ENCODE measurements at regions not wholly inside any gene's neighbourhood (a gene's known extent, or its start where the extent isn't known, plus 50 kb on each side); places are given as distances from the start of the nearest gene placed in this dataset.

- intact Hi-C loops (cut with micrococcal nuclease), result no loop called here
- DNase-seq (no peak), ATAC-seq (no peak)
Observed at GRCh38 chr19:30672926-30673325, 300.7 kb downstream of the ZNF536 start.

GRCh38 chr19:30671622-30672051 is 299.5 kb downstream of the ZNF536 start:
- DNase-seq (peak; percentile 67), ATAC-seq (peak; percentile 93)
- intact Hi-C loops (cut with micrococcal nuclease), result no loop called here

- no peak for ATAC-seq
- intact Hi-C loops (cut with micrococcal nuclease), result no loop called here
Observed at GRCh38 chr19:30671367-30671619, 299.1 kb downstream of the ZNF536 start.

GRCh38 chr19:30670562-30671366 is 298.6 kb downstream of the ZNF536 start:
- intact Hi-C loops (cut with micrococcal nuclease), result no loop called here
- DNase-seq, result no peak
- ATAC-seq, result no peak

More at GRCh38 chr19:30671367-30671619, 299.1 kb downstream of the ZNF536 start:
- DNase-seq, result no peak

- no peak for DNase-seq
- no peak for ATAC-seq
- intact Hi-C loops (cut with micrococcal nuclease), result no loop called here
Observed at GRCh38 chr19:30670011-30670329, 297.8 kb downstream of the ZNF536 start.

- DNase-seq (peak; percentile 83), ATAC-seq (peak; percentile 24)
- intact Hi-C loops (cut with micrococcal nuclease), result no loop called here
Observed at GRCh38 chr19:30669329-30670010, 297.3 kb downstream of the ZNF536 start.

GRCh38 chr19:30668521-30669155 is 296.5 kb downstream of the ZNF536 start:
- ATAC-seq (no peak), DNase-seq (no peak)
- intact Hi-C loops (cut with micrococcal nuclease), result no loop called here

- intact Hi-C loops (cut with micrococcal nuclease), result no loop called here
- DNase-seq, result no peak
Observed at GRCh38 chr19:30667746-30668145, 295.6 kb downstream of the ZNF536 start.

GRCh38 chr19:30667227-30667626 is 295.0 kb downstream of the ZNF536 start:
- intact Hi-C loops (cut with micrococcal nuclease), result no loop called here
- DNase-seq, result no peak
- no peak for ATAC-seq

More at GRCh38 chr19:30667746-30668145, 295.6 kb downstream of the ZNF536 start:
- ATAC-seq, result no peak

GRCh38 chr19:30666301-30666803 is 294.2 kb downstream of the ZNF536 start:
- intact Hi-C loops (cut with micrococcal nuclease), result no loop called here
- ATAC-seq (no peak), DNase-seq (peak; percentile 66)

- intact Hi-C loops (cut with micrococcal nuclease), result no loop called here
- ATAC-seq, result no peak
- DNase-seq, result no peak
Observed at GRCh38 chr19:30665449-30665848, 293.3 kb downstream of the ZNF536 start.

- intact Hi-C loops (cut with micrococcal nuclease), result no loop called here
- ATAC-seq (peak; percentile 5), DNase-seq (no peak)
Observed at GRCh38 chr19:30663611-30664174, 291.5 kb downstream of the ZNF536 start.

GRCh38 chr19:30662211-30662861 is 290.2 kb downstream of the ZNF536 start:
- intact Hi-C loops (cut with micrococcal nuclease), result no loop called here
- ATAC-seq (peak; percentile 30), DNase-seq (no peak)

GRCh38 chr19:30659638-30660037 is 287.5 kb downstream of the ZNF536 start:
- ATAC-seq (no peak), DNase-seq (no peak)
- intact Hi-C loops (cut with micrococcal nuclease), result no loop called here

- peak; percentile 36 for ATAC-seq
- intact Hi-C loops (cut with micrococcal nuclease), result no loop called here
- no peak for DNase-seq
Observed at GRCh38 chr19:30656520-30657100, 284.4 kb downstream of the ZNF536 start.

- DNase-seq (no peak), ATAC-seq (no peak)
- intact Hi-C loops (cut with micrococcal nuclease), result no loop called here
Observed at GRCh38 chr19:30653646-30654386, 281.6 kb downstream of the ZNF536 start.

- no peak for ATAC-seq
- DNase-seq, result no peak
- intact Hi-C loops (cut with micrococcal nuclease), result no loop called here
Observed at GRCh38 chr19:30652751-30653150, 280.6 kb downstream of the ZNF536 start.

GRCh38 chr19:30651691-30652090 is 279.5 kb downstream of the ZNF536 start:
- intact Hi-C loops (cut with micrococcal nuclease), result no loop called here
- no peak for ATAC-seq
- DNase-seq, result no peak

- ATAC-seq, result no peak
- DNase-seq, result no peak
- intact Hi-C loops (cut with micrococcal nuclease), result no loop called here
Observed at GRCh38 chr19:30651066-30651465, 278.9 kb downstream of the ZNF536 start.

Data from left ventricle myocardium superior (tissue), 1 donor.